Fibroblast of lung (primary cell): ENCODE measurements at regions not wholly inside any gene's neighbourhood (a gene's known extent, or its start where the extent isn't known, plus 50 kb on each side); places are given as distances from the start of the nearest gene placed in this dataset.

Source experiments
- DNase-seq, 2 donors: peaks; one replicate each; pipeline versions ENCODE4 v3.0.0 to v3.0.0-alpha.2; 2010; ENCODE audit warnings: low read depth in 2 of 2
- H2AFZ ChIP-seq: 2 replicates; pipeline ENCODE4 v1.5.1; 2012; ENCODE audit warnings: low read length, control low read depth, inconsistent platforms
- H3K27ac ChIP-seq: 2 replicates; pipeline ENCODE4 v1.5.1; 2011; ENCODE audit warnings: low read length, control low read depth; ENCODE audit not compliant: insufficient read depth
- H3K27me3 ChIP-seq: 2 replicates; pipeline ENCODE4 v1.5.1; 2011; ENCODE audit warnings: mild to moderate bottlenecking, low read length; ENCODE audit not compliant: control insufficient read depth, insufficient read depth
- H3K36me3 ChIP-seq: 2 replicates; pipeline ENCODE4 v1.5.1; 2011; ENCODE audit warnings: low read length; ENCODE audit not compliant: control insufficient read depth, insufficient read depth
- H3K4me1 ChIP-seq: 2 replicates; pipeline ENCODE4 v1.5.1; 2011; ENCODE audit warnings: low read length; ENCODE audit not compliant: control insufficient read depth, insufficient read depth; ENCODE audit errors: extremely low read depth
- H3K4me2 ChIP-seq: 2 replicates; pipeline ENCODE4 v1.5.1; 2011; ENCODE audit warnings: low read length, control low read depth; ENCODE audit not compliant: insufficient read depth; ENCODE audit errors: extremely low read depth
- H3K4me3 ChIP-seq, 4 experiments: fragments of 200-600 bp in 1 of 4; sonication (generic) in 1 of 4; replicated peaks in 1 of 4; 2 replicates each; pipeline ENCODE4 v1.5.1; 2011 to 2016; ENCODE audit warnings: low read length in 4 of 4, low read depth in 3 of 4, mild to moderate bottlenecking in 3 of 4, control low read depth in 2 of 4, inconsistent platforms in 1 of 4, mixed read lengths in 1 of 4; ENCODE audit not compliant: insufficient read depth in 1 of 4; ENCODE audit errors: control extremely low read depth in 1 of 4
- H3K79me2 ChIP-seq: 2 replicates; pipeline ENCODE4 v1.5.1; 2012; ENCODE audit warnings: mild to moderate bottlenecking, low read length, inconsistent platforms; ENCODE audit not compliant: control insufficient read depth, insufficient read depth
- H3K9ac ChIP-seq: 2 replicates; pipeline ENCODE4 v1.5.1; 2011; ENCODE audit warnings: mild to moderate bottlenecking, low read length, control low read depth; ENCODE audit not compliant: insufficient read depth
- H3K9me3 ChIP-seq: 2 replicates; pipeline ENCODE4 v1.5.1; 2012; ENCODE audit warnings: low read depth, low read length; ENCODE audit not compliant: control insufficient read depth, insufficient read depth
- H4K20me1 ChIP-seq: 2 replicates; pipeline ENCODE4 v1.5.1; 2011; ENCODE audit warnings: low read length; ENCODE audit not compliant: control insufficient read depth, insufficient read depth; ENCODE audit errors: extremely low read depth
- CTCF ChIP-seq, 2 donors: IDR thresholded peaks in 1 of 2; conservative IDR thresholded peaks in 1 of 2; 1 replicate in 1 of 2; 2 replicates in 1 of 2; pipeline ENCODE4 v1.5.1; 2011 to 2012; ENCODE audit warnings: low read length in 2 of 2, control low read depth in 1 of 2, inconsistent platforms in 1 of 2, low read depth in 1 of 2, mild to moderate bottlenecking in 1 of 2
- EZH2 ChIP-seq: IDR thresholded peaks from 2 replicates; pipeline ENCODE4 v1.5.1; 2012; ENCODE audit warnings: low read length, control low read depth, mild to moderate bottlenecking; ENCODE audit errors: missing control alignments

GRCh38 chr15:100790786-100791265 is 88.8 kb upstream of the ALDH1A3 start:
- Histone ChIP-seq H4K20me1 (no peaks in the 10 kb centered on the region), H3K27me3 (no peaks in the 10 kb centered on the region), H2AFZ (no peak overlapping the region), H3K9me3 (no peaks in the 10 kb centered on the region), H3K79me2 (no peaks in the 10 kb centered on the region), H3K4me1 (no peaks in the 10 kb centered on the region), H3K27ac (no peak overlapping the region), H3K4me3 (no peak overlapping the region), H3K36me3 (no peaks in the 10 kb centered on the region), H3K9ac (no peak overlapping the region), H3K4me2 (no peak overlapping the region)
- TF ChIP-seq CTCF (conservative IDR thresholded peaks at IDR 0.05 in 1 of 2, IDR thresholded peaks at IDR 0.05 in 1 of 2; ENCODE audit: low read depth in 1 of 2, low read length in 2 of 2) (no peak), EZH2 (no peak)
- no peak for DNase-seq

DNA sequence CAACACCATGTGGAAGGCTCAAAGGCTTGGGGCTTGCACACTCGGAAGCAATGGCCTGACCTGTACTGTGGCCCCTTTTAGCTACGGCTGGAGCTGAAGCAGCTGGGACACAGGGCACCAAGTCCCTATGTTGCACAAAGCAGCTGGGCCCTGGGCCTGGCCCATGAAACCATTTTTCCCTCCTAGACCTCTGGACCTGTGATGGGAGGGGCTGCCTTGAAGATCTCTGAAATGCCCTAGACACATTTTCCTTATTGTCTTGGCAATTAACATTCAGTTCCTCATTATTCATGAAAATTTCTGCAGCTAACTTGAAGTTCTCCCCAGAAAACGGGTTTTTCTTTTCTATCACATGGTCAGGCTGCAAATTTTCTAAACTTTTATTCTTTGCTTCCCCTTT is 85.6 kb upstream of the ALDH1A3 start:
- no peak for DNase-seq
- no peak overlapping the region for H3K4me3 ChIP-seq
- H3K4me1 ChIP-seq = no peaks in the 10 kb centered on the region

DNA sequence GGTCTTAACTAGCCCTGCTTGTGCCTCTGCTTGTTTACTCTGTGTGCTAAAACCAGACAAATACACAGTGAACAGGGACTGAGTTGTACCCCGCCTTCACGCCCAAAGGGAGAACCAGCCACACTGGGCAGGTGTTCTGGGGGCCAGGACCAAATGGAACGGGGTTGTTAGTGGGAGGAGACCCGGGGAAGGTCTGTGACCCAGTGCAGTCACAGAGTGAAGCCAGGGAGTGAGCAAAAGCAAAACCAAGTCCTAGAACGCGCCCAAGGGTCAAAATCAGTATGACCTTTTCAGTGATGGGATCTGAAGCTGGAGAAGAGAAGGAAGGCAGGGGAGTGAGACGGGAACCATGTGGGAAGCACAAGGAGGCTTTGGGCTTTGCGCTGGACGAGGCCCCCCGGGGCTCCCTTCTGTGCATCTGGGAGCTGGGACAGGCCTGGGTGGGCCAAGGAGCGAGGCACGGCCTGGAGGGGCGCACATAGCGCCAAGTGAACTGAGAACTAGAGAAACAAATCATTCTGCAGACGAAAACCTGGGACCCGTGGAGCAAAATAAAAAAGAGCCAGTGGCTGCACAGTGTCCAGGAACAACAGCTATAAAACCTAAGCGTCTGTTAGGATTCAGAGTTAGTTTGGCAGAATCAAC is 78.3 kb upstream of the ALDH1A3 start:
- TF ChIP-seq EZH2 (no peak), CTCF (conservative IDR thresholded peaks at IDR 0.05 in 1 of 2, IDR thresholded peaks at IDR 0.05 in 1 of 2; ENCODE audit: low read depth in 1 of 2, low read length in 2 of 2) (no peak)
- no peak overlapping the region for H3K4me2 ChIP-seq
- no peaks in the 10 kb centered on the region for H3K79me2 ChIP-seq
- H3K9ac ChIP-seq = no peak overlapping the region
- no peaks in the 10 kb centered on the region for H3K4me1 ChIP-seq
- H3K27me3 ChIP-seq = no peaks in the 10 kb centered on the region
- no peaks in the 10 kb centered on the region for H4K20me1 ChIP-seq
- H3K27ac ChIP-seq = no peak overlapping the region
- no peaks in the 10 kb centered on the region for H3K36me3 ChIP-seq
- H3K4me3 ChIP-seq = no peak overlapping the region
- no peak for DNase-seq
- no peaks in the 10 kb centered on the region for H3K9me3 ChIP-seq
- H2AFZ ChIP-seq = no peak overlapping the region

More for the DNA sequence above, 85.6 kb upstream of the ALDH1A3 start:
- Histone ChIP-seq H3K9me3 (no peaks in the 10 kb centered on the region), H3K36me3 (no peaks in the 10 kb centered on the region), H3K79me2 (no peaks in the 10 kb centered on the region), H4K20me1 (no peaks in the 10 kb centered on the region), H3K27me3 (no peaks in the 10 kb centered on the region), H3K27ac (no peak overlapping the region), H2AFZ (no peak overlapping the region), H3K9ac (no peak overlapping the region), H3K4me2 (no peak overlapping the region)
- TF ChIP-seq EZH2 (no peak), CTCF (conservative IDR thresholded peaks at IDR 0.05 in 1 of 2, IDR thresholded peaks at IDR 0.05 in 1 of 2; ENCODE audit: low read depth in 1 of 2, low read length in 2 of 2) (no peak)
